Neural cell (in vitro differentiated cells): ENCODE measurements at regions not wholly inside any gene's neighbourhood (a gene's known extent, or its start where the extent isn't known, plus 50 kb on each side); places are given as distances from the start of the nearest gene placed in this dataset.

Source experiments
- H2AFZ ChIP-seq: fragments of 200-600, 300-800 bp; sonication (generic), shearing (Covaris generic); 2 replicates; pipeline ENCODE4 v1.6.0; 2014; ENCODE audit warnings: low read depth, mild to moderate bottlenecking, antibody characterized with exemption, low read length, moderate library complexity
- H3F3A ChIP-seq: fragments of 200-600 bp; shearing (Covaris generic); 2 replicates; pipeline ENCODE4 v1.6.1; 2016; ENCODE audit warnings: mild to moderate bottlenecking, moderate library complexity, mixed read lengths, antibody characterized with exemption, low read length; ENCODE audit not compliant: insufficient read depth, poor library complexity, severe bottlenecking
- H3K27ac ChIP-seq: fragments of 200-600, 300-800 bp; sonication (generic), shearing (Covaris generic); 2 replicates; pipeline ENCODE4 v1.5.1; 2014; ENCODE audit warnings: mild to moderate bottlenecking, low read length, moderate library complexity
- H3K27me3 ChIP-seq: fragments of 300-800, 200-600 bp; sonication (generic), shearing (Covaris generic); 2 replicates; pipeline ENCODE4 v1.6.0; 2014; ENCODE audit warnings: mild to moderate bottlenecking, low read depth, low read length, moderate library complexity; ENCODE audit not compliant: insufficient read depth
- H3K36me3 ChIP-seq: fragments of 300-800, 200-600 bp; sonication (generic), shearing (Covaris generic); 2 replicates; pipeline ENCODE4 v1.5.1; 2014; ENCODE audit warnings: mild to moderate bottlenecking, antibody characterized with exemption, low read length, moderate library complexity; ENCODE audit not compliant: insufficient read depth
- H3K4me2 ChIP-seq: fragments of 300-800, 200-600 bp; sonication (generic), shearing (Covaris generic); 2 replicates; pipeline ENCODE4 v1.6.0; 2014; ENCODE audit warnings: mild to moderate bottlenecking, low read length
- H3K4me3 ChIP-seq: fragments of 300-800, 200-600 bp; sonication (generic), shearing (Covaris generic); 2 replicates; pipeline ENCODE4 v1.5.1; 2014; ENCODE audit warnings: mild to moderate bottlenecking, low read length, moderate library complexity
- H3K79me2 ChIP-seq: fragments of 200-600 bp; shearing (Covaris generic); replicated peaks from 2 replicates; pipeline ENCODE4 v1.6.0; 2014; ENCODE audit warnings: mild to moderate bottlenecking, low read length, moderate library complexity; ENCODE audit not compliant: insufficient read depth
- H3K9ac ChIP-seq: fragments of 300-800, 200-600 bp; sonication (generic), shearing (Covaris generic); 2 replicates; pipeline ENCODE4 v1.6.1; 2016; ENCODE audit warnings: mild to moderate bottlenecking, low read length, mixed read lengths
- H3K9me2 ChIP-seq: fragments of 200-600 bp; shearing (Covaris generic); 2 replicates; pipeline ENCODE4 v1.6.1; 2016; ENCODE audit warnings: mild to moderate bottlenecking, low read length, mixed read lengths; ENCODE audit not compliant: insufficient read depth
- H3K9me3 ChIP-seq: fragments of 200-600, 300-800 bp; sonication (generic), shearing (Covaris generic); 2 replicates; pipeline ENCODE4 v1.6.1; 2016; ENCODE audit warnings: mild to moderate bottlenecking, mixed run types, low read length, moderate library complexity, mixed read lengths
- H4K20me1 ChIP-seq: fragments of 200-600 bp; shearing (Covaris generic); 2 replicates; pipeline ENCODE4 v1.6.1; 2016; ENCODE audit warnings: mild to moderate bottlenecking, mixed run types; ENCODE audit not compliant: insufficient read depth
- EP300 ChIP-seq: fragments of 450-650 bp; conservative IDR thresholded peaks from 2 replicates; pipeline ENCODE4 v1.6.1; 2014; ENCODE audit warnings: antibody characterized with exemption, mild to moderate bottlenecking, moderate library complexity; ENCODE audit not compliant: poor library complexity, severe bottlenecking
- EZH2 ChIP-seq: fragments of 200-600, 300-800 bp; shearing (Covaris generic), sonication (generic); IDR thresholded peaks from 2 replicates; pipeline ENCODE4 v1.6.1; 2014; ENCODE audit warnings: antibody characterized with exemption, low read length, borderline replicate concordance, mild to moderate bottlenecking; ENCODE audit not compliant: insufficient read depth, poor library complexity, severe bottlenecking
- MXI1 ChIP-seq: fragments of 450-650 bp; conservative IDR thresholded peaks from 2 replicates; pipeline ENCODE4 v1.6.1; 2014; ENCODE audit warnings: antibody characterized with exemption, mild to moderate bottlenecking; ENCODE audit not compliant: poor library complexity, severe bottlenecking
- POLR2AphosphoS5 ChIP-seq: IDR thresholded peaks from 2 replicates; pipeline ENCODE4 v1.6.1; 2012
- RAD21 ChIP-seq: fragments of 450-650 bp; conservative IDR thresholded peaks from 2 replicates; pipeline ENCODE4 v1.6.1; 2014; ENCODE audit warnings: antibody characterized with exemption, mild to moderate bottlenecking, moderate library complexity
- SMC3 ChIP-seq: fragments of 450-650 bp; conservative IDR thresholded peaks from 2 replicates; pipeline ENCODE4 v1.6.1; 2014; ENCODE audit warnings: antibody characterized with exemption, mild to moderate bottlenecking, moderate library complexity; ENCODE audit not compliant: poor library complexity
- TAF1 ChIP-seq: IDR thresholded peaks from 2 replicates; pipeline ENCODE4 v1.6.1; 2012; ENCODE audit warnings: low read depth
- TF ChIP-seq, protein P1 (sequence below): IDR thresholded peaks from 2 replicates; pipeline ENCODE4 v1.6.1; 2012; ENCODE audit warnings: borderline replicate concordance
- TF ChIP-seq, protein P2 (sequence below): fragments of 450-650 bp; IDR thresholded peaks from 2 replicates; pipeline ENCODE4 v1.5.1; 2014; ENCODE audit warnings: antibody characterized with exemption, mild to moderate bottlenecking, moderate library complexity; ENCODE audit not compliant: poor library complexity, severe bottlenecking

DNA sequence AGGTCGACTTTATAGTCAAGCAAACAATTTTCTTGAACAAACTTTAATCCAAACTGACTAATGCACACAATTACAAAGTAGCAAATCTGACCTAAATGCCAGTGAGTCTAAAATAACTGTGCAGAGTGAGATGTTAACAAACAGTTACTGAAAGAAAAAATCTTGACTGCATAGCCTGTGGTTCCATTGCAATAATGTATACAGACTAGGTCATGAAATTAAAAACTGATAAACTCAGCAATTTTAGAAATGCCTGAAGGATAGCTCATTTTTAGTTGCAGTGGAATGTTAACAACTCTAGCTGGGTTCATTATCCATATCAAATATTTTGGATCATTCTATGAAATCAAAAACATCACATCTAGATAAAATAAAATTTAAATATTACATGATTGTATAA, 73.4 kb upstream of the CDH12 start:
- Histone ChIP-seq H3K36me3 (no peaks in the 10 kb centered on the region), H3K9me3 (no peaks in the 10 kb centered on the region), H3K9ac (no peak overlapping the region), H3K4me3 (no peak overlapping the region), H3K9me2 (no peaks in the 10 kb centered on the region), H3K27ac (no peak overlapping the region), H4K20me1 (no peaks in the 10 kb centered on the region), H2AFZ (no peak overlapping the region), H3K27me3 (no peaks in the 10 kb centered on the region), H3F3A (no peaks in the 10 kb centered on the region), H3K4me2 (no peak overlapping the region), H3K79me2 (no peaks in the 10 kb centered on the region)
- TF ChIP-seq TAF1 (no peak), EZH2 (no peak), SMC3 (no peak), EP300 (no peak), MXI1 (no peak), RAD21 (no peak), POLR2AphosphoS5 (no peak)
- TF ChIP-seq, protein P1, sequence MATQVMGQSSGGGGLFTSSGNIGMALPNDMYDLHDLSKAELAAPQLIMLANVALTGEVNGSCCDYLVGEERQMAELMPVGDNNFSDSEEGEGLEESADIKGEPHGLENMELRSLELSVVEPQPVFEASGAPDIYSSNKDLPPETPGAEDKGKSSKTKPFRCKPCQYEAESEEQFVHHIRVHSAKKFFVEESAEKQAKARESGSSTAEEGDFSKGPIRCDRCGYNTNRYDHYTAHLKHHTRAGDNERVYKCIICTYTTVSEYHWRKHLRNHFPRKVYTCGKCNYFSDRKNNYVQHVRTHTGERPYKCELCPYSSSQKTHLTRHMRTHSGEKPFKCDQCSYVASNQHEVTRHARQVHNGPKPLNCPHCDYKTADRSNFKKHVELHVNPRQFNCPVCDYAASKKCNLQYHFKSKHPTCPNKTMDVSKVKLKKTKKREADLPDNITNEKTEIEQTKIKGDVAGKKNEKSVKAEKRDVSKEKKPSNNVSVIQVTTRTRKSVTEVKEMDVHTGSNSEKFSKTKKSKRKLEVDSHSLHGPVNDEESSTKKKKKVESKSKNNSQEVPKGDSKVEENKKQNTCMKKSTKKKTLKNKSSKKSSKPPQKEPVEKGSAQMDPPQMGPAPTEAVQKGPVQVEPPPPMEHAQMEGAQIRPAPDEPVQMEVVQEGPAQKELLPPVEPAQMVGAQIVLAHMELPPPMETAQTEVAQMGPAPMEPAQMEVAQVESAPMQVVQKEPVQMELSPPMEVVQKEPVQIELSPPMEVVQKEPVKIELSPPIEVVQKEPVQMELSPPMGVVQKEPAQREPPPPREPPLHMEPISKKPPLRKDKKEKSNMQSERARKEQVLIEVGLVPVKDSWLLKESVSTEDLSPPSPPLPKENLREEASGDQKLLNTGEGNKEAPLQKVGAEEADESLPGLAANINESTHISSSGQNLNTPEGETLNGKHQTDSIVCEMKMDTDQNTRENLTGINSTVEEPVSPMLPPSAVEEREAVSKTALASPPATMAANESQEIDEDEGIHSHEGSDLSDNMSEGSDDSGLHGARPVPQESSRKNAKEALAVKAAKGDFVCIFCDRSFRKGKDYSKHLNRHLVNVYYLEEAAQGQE, result no peak
- TF ChIP-seq, protein P2, sequence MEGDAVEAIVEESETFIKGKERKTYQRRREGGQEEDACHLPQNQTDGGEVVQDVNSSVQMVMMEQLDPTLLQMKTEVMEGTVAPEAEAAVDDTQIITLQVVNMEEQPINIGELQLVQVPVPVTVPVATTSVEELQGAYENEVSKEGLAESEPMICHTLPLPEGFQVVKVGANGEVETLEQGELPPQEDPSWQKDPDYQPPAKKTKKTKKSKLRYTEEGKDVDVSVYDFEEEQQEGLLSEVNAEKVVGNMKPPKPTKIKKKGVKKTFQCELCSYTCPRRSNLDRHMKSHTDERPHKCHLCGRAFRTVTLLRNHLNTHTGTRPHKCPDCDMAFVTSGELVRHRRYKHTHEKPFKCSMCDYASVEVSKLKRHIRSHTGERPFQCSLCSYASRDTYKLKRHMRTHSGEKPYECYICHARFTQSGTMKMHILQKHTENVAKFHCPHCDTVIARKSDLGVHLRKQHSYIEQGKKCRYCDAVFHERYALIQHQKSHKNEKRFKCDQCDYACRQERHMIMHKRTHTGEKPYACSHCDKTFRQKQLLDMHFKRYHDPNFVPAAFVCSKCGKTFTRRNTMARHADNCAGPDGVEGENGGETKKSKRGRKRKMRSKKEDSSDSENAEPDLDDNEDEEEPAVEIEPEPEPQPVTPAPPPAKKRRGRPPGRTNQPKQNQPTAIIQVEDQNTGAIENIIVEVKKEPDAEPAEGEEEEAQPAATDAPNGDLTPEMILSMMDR, result no peak

DNA sequence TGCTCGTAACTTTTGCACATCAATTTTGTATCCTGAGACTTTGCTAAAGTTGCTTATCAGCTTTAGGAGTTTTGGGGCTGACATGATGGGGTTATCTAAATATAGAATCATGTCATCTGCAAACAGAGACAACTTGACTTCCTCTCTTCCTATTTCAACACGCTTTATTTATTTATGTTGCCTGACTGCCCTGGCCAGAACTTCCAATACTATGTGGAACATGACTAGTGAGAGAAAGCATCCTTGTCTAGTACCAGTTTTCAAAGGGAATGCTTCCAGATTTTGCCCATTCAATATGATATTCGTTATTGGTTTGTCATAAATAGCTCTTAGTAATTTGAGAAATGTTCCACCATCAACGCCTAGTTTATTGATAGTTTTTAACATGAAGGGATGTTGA, 65.4 kb upstream of the CDH12 start:
- no peaks in the 10 kb centered on the region for H3K9me2 ChIP-seq
- no peak overlapping the region for H3K4me2 ChIP-seq
- H3K27ac ChIP-seq, result no peak overlapping the region
- no peaks in the 10 kb centered on the region for H3K27me3 ChIP-seq
- no peak overlapping the region for H3K9ac ChIP-seq
- no peaks in the 10 kb centered on the region for H3F3A ChIP-seq
- TF ChIP-seq POLR2AphosphoS5 (no peak), SMC3 (no peak), EZH2 (no peak), EP300 (no peak), MXI1 (no peak), RAD21 (no peak), TAF1 (no peak)
- TF ChIP-seq, protein P1, result no peak
- TF ChIP-seq, protein P2, result no peak
- no peak overlapping the region for H2AFZ ChIP-seq
- no peaks in the 10 kb centered on the region for H3K36me3 ChIP-seq
- no peaks in the 10 kb centered on the region for H4K20me1 ChIP-seq
- no peaks in the 10 kb centered on the region for H3K79me2 ChIP-seq
- no peaks in the 10 kb centered on the region for H3K9me3 ChIP-seq
- H3K4me3 ChIP-seq, result no peak overlapping the region
